ENCODE measurements at regions not wholly inside any gene's neighbourhood (a gene's known extent, or its start where the extent isn't known, plus 50 kb on each side); places are given as distances from the start of the nearest gene placed in this dataset.

- no peak for DNase-seq (ENCODE audit: low spot score)
These were observed 455.3 kb upstream of the NAALADL2 start for GRCh38 chr3:174403831-174404230.

DNA sequence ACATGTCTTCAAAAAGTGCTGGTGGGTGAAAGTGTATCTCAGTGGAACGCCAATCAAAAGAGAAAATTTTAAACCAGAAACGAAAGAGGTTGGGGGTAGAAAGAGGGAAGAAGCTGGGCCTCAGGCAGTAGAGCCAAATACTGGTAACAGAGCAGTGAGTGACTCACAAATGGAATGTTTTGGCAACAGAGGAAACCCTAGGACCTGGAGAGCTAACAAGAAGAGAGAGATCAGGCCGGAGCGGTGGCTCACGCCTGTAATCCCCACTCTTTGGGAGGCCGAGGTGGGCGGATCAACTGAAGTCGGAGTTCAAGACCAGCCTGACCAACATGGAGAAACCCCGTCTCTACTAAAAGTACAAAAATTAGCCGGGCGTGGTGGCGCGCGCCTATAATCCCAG, 450.8 kb upstream of the NAALADL2 start:
- DNase-seq (ENCODE audit: low spot score): peak; percentile 21

- no peak for DNase-seq (ENCODE audit: low spot score)
These were observed 449.9 kb upstream of the NAALADL2 start for GRCh38 chr3:174409086-174409743.

DNA sequence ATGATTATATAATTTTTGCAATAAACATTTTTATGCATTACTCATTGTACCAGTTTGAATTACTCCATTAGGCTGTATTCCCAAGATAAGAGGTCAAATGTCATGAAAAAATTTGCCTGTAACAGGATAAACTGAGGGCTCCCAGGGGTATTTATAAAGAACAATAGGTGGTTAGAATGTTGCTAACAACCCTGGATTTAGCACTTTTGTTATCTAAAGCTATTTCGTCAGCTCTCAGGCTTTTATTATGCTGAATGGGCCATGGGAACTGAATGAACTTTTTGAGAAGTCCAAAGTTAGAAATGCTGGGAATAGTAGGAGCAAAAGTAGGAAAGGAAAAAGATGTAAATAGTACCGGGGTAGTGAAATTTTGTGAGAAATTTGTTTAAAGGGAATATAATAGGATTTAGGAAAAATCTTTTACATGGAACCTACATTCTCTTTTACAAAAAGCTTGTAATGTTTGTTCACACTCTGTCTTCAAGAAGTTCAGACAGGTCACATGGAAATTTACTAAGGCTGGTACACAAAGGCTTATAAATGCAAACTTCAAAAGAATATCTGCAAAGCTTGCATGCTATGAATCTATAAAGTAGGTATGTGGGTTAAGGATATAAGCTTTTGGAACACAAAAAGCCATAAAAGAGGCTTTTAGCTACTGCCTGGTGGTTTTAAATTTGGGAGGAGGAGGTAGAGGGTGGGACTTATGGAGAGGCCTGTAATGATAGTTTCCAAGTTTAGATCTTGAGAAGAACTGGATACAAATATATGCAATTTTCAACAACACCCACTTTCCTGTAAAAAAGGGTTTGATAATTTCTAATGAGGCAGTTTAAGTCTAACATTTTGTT, 445.8 kb upstream of the NAALADL2 start:
- no peak for DNase-seq (ENCODE audit: low spot score)

DNA sequence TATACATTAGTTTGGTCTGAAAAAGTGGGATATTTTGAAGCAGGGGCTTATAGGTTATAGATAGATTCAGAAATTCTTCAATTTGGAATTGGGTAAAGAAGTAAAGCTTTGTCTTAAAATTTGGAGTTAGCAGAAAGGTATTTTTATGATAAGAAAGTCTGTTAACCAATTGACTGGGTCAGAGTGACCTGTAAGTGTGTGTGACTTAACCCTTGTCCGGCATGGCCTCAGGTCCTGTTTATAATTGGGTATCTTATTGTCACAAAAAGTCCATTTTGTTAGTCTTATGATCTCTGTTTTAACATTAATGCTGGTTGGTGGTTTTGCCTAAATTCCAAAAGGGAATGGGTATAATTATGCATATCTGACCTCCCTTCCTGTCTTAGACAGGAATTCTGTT, 444.2 kb upstream of the NAALADL2 start:
- DNase-seq (ENCODE audit: low spot score): no peak

GRCh38 chr3:174417573-174417972, 441.6 kb upstream of the NAALADL2 start:
- no peak for DNase-seq (ENCODE audit: low spot score)

GRCh38 chr3:174419216-174419615, 439.9 kb upstream of the NAALADL2 start:
- no peak for DNase-seq (ENCODE audit: low spot score)

DNA sequence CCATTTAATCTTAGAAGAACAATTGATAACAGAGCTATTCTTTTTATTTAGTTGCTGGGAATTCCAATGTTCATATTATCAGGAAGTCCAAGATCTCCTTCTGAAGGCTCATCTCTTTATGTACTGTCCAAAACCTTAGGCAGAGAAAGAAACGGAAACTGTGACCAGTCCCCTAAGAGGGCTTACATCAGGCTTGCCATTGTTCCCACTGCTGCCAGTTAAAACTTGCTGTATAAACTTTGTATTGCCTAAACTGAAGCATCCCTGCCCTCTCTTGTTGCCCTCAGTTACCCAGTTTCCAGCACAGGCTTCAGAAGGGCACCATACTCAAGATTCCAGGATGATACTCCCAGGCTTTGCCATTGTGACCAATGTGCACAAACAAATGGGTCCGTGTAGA, 435.2 kb upstream of the NAALADL2 start:
- no peak for DNase-seq (ENCODE audit: low spot score)

DNA sequence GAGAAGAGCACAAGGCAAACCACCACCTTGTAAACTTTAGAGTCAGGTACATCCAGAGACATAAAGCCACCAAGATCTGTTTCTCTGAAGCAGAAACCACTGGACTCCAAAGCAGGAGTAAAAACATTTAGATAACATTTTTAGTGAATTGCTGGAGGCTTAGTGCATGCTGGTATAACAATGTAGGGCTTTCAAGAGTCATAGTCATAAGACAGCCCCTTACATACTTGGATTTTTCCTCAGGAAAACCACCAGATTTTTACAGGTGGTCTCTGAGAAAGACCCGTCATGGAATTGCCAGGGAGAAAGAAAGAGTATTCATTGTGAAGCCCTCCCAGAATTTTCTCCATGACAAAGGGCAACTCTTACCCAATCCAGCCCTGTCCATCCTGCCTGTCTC, 434.5 kb upstream of the NAALADL2 start:
- DNase-seq (ENCODE audit: low spot score): no peak

DNA sequence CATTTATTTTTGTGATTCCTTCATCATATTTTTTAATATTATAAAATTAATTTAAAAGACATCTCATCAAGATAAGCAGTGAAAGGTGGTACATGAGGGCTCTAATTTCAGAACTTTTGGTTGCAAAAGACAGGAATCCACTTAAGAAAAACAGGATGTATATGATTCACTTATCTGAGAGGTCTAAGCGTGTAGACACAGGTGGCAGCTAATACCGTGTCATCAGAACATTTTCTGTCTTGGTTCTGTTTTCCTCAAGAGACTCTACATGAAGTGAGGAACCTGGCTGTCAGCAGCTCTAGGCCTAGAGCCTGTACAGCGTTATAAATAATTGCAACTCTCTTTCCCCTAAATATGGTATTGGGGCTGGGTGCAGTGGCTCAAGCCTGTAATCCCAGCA, 433.7 kb upstream of the NAALADL2 start:
- DNase-seq (ENCODE audit: low spot score): no peak

DNA sequence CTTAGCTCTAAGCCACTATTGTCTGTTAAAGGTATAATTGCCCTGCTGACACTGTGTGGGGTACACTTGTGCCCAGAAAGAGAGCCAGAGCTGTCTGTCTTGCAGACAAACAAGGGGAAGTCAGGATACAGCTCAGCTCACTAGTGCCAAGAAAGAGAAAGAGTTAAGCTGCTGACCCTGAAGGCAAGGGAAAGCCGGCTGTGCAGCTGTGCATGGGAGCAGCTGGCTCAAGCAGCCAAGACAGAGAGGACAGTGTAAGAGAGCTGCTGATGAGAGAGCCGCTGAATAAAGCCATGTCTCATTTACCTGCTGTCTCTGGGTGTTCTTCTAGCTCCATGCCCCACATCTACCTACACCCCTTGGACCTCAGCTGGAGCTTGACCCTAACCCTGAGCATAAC, 428.1 kb upstream of the NAALADL2 start:
- no peak for DNase-seq (ENCODE audit: low spot score)

DNA sequence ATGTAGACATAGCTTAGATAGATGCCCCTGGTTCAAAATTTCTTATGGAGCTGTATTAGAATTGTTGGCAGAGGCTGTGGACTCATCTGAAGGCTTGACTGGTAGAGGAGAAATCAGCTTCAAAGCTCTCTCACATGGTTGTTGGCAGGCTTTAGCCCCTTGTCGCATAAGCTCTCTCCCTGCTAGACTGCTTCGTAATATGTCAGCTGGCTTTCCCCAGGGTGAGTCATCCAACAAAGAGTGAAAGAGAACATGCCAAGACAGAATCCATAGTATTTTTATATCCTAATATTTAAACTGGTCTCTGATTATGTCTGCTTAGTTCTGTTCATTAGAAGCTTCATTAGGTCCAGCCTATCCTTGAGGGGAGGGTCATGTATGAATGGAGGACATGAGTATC, 427.4 kb upstream of the NAALADL2 start:
- DNase-seq (ENCODE audit: low spot score): no peak

DNA sequence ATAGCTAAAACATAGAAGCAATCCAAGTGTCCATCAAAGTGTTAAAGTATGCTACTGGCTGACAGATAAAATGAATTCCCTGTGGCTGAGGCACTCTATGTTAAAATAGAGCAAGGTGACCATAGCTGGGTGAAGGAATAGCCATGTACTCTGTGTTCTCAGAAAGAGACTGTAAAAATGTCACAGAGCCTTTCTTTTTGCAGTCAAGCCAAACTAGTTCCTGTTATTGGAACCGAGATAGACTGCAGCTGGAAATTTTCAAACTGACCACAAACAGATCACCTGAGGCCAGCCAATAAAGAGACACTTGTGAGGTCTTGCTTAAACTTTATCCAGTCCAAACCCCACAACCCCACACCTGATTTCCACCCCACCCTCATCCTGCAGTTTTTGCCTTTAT, 422.8 kb upstream of the NAALADL2 start:
- DNase-seq (ENCODE audit: low spot score): no peak

- no peak for DNase-seq (ENCODE audit: low spot score)
These were observed 420.5 kb upstream of the NAALADL2 start for GRCh38 chr3:174438501-174439145.

DNA sequence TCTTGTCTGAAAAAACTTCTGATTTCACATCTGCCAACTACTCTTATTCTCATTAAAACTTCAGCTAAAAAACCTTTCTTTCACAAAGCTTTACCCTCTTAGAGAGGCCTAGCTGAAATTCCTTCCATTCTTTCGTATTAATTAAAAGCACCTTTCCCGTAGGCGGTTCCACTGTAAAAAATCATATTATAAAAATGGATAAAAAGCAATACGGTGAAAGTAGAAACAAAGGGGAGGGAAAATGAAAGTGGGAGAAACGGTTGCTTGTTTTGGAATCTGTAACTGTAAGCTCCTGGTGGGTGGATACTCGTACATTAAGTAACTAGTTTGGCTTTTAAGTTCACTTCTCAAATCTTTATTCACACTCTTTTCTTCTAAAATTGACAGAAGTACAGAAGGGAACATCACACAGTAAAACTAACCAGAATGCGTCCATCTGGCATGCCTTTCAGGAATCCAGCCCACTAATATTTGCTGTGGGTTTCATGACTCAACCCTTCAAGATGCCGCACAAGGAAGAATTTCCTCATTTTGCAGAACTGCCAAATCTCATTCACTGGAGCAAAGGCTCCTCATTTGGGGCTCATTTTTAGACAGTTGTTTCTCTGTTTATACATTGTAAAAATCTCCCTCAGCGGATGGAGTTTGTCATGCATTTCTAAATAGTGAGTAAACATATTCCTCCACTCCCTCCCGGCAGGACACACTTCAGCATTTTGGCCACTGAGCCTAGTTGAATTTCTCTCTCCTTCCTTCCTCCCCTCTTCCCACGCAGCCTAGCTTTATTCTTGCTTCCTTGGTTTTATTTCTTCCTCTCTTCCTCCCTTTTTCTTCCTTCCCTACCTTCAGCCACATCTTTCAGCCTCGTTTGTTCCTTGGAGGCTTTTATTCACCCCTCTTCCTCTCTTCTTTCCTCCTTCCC, 419.5 kb upstream of the NAALADL2 start:
- DNase-seq (ENCODE audit: low spot score): peak; percentile 44

DNA sequence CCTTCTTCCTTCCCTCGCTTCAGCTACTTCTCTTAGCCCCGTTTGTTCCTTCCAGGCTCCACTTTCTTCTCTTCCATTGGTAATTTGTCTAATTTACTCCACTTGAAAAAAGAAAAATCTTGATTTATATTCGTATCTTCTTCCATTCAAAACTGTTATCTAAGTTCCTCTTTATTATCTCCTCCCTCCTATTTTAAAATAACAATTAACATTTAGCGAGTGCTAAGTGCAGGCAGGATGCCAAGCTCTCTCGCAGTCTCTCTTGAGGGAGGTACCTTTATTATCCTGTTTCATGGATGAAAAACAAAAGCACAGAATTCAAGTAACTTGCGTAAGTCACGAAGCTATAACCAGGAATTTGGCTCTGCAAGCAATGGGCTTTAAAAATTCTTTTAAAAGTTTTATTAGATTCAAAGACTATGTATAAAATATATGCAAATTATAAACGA, 418.9 kb upstream of the NAALADL2 start:
- no peak for DNase-seq (ENCODE audit: low spot score)

DNA sequence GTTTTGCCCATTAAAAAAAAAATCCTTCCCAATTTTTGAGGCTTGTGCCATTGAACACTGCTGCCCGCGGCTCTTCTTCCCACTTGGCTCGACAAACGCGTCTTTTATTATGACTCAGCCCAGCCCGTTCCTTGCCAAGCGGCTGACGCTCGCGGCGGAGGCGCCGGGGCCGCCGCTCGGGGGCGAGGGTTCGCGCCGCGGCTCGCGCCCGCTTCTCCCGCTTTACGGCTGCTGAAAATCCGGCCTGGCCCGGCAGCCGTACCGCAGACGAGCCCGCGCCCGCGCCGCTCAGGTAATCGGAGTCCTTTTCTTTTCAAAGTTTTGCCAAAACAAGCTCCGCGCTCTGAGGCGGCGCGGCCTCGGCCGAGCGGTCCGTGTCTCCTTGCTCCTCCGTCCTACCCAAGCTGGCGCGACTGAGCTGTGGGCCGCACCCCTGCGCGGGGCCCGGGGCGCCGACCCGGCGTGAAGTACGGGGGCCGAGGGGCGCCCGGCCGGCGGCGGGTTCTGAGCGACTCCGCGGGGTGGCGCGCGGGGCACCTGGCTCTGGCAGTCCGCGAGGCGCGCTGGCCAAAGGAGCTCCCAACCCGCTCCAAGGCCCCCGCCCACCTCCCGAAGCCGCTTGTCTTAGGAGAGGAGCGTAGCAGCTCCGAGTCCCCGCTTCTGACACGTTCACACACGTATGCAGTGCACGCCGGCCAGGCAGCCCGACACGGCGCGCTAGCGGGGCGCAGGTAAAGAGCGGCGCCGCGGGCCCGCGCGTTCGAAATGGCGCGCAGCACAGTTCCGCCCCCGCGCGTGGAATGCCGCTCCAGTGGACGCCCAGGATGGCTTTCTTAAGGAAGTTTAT, 418.2 kb upstream of the NAALADL2 start:
- DNase-seq (ENCODE audit: low spot score): peak; percentile 62

DNA sequence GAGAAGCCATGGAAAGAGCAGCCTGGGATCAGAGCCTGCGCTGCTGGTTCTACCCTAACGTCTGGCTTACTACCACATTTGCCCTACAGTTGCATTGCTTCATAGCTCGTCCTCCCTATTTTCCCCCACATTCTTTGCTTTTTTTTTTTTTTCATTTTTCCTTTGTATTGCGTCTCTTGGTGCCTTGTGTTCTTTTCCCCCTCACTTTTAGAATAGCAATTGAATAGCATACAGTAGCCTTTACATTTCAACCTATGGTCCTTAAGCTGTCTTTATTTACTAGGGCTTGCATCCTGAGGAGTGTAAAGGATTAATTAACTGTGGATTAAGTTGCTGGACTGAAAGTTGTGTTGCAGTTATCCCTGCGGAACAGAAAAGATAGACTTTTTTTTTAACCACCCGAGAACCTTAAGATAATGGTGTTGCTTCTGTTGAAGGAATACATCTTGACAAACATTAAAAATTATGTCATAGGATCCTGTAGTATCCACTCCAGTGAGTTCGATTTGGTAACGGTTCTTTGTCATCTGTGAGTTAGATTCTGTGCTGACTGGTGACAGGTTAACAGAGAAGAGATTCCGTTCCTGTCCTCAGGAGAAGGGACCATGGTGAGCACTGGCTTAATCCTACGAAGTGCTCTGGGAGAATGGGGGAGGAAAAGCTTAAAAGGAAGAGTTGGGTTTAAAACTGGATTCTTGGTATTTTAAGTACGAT, 417.4 kb upstream of the NAALADL2 start:
- DNase-seq (ENCODE audit: low spot score): no peak

- DNase-seq (ENCODE audit: low spot score): no peak
These were observed 416.8 kb upstream of the NAALADL2 start for GRCh38 chr3:174442302-174442682.

DNA sequence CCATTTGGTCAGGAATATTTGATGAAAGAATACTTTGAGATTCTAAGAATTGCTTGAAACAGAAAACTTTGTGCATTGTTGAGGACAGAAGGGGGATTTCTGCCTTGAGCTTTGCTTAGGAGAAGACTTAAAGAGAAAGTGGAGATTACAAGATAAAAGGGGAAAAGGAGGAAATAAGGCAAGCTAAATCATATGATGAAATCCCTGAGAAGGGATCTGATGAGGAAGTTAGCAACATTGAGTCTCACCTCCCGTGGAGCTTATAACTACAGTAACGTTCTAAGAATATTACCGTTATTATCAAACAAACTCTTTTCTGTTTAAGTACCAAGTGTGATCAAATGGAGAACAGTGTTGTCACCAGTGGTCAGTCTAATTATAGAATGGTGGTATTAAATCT, 414.7 kb upstream of the NAALADL2 start:
- DNase-seq (ENCODE audit: low spot score): no peak

All from hepatic stellate cell (primary cell).